GM23338 (cell line): ENCODE measurements at regions not wholly inside any gene's neighbourhood (a gene's known extent, or its start where the extent isn't known, plus 50 kb on each side); places are given as distances from the start of the nearest gene placed in this dataset.

Experiments used
- ATAC-seq: fragments of 200-7000 bp; cut with Tn5 transposase; 3 replicates; pipeline ENCODE4 v1.9.1; 2020
- DNase-seq: peaks from one replicate; pipeline ENCODE4 v3.0.0-alpha.2; 2015; ENCODE audit warnings: low spot score
- H2AFZ ChIP-seq: fragments of 200-600 bp; sonication (generic); 2 replicates; pipeline ENCODE4 v1.8.0; 2016; ENCODE audit warnings: antibody characterized with exemption, mild to moderate bottlenecking, moderate library complexity
- H3F3A ChIP-seq: fragments of 200-600 bp; sonication (generic); replicated peaks from 2 replicates; pipeline ENCODE4 v1.8.0; 2017; ENCODE audit warnings: antibody characterized with exemption, mixed run types, low read depth
- H3K27ac ChIP-seq: fragments of 200-600 bp; sonication (generic); 2 replicates; pipeline ENCODE4 v1.6.1; 2016; ENCODE audit warnings: low read depth
- H3K27me3 ChIP-seq: fragments of 200-600 bp; sonication (generic); 2 replicates; pipeline ENCODE4 v1.8.0; 2016; ENCODE audit warnings: mild to moderate bottlenecking, mixed run types, moderate library complexity; ENCODE audit not compliant: insufficient read depth
- H3K36me3 ChIP-seq: fragments of 200-600 bp; sonication (generic); 2 replicates; pipeline ENCODE4 v1.8.0; 2016; ENCODE audit warnings: mild to moderate bottlenecking; ENCODE audit not compliant: insufficient read depth
- H3K4me1 ChIP-seq: fragments of 200-600 bp; sonication (generic); 2 replicates; pipeline ENCODE4 v1.8.0; 2016; ENCODE audit warnings: mild to moderate bottlenecking, moderate library complexity; ENCODE audit not compliant: insufficient read depth
- H3K4me2 ChIP-seq: fragments of 200-600 bp; sonication (generic); 2 replicates; pipeline ENCODE4 v1.7.1; 2017; ENCODE audit warnings: mixed run types
- H3K4me3 ChIP-seq: fragments of 200-600 bp; sonication (generic); 2 replicates; pipeline ENCODE4 v1.6.1; 2016; ENCODE audit warnings: mixed run types
- H3K79me2 ChIP-seq: fragments of 200-600 bp; sonication (generic); replicated peaks from 2 replicates; pipeline ENCODE4 v1.8.0; 2017; ENCODE audit warnings: mild to moderate bottlenecking; ENCODE audit not compliant: insufficient read depth
- H3K9me2 ChIP-seq: fragments of 200-600 bp; sonication (generic); 2 replicates; pipeline ENCODE4 v1.8.0; 2017; ENCODE audit not compliant: insufficient read depth
- H4K20me1 ChIP-seq: fragments of 200-600 bp; sonication (generic); replicated peaks from 2 replicates; pipeline ENCODE4 v1.8.0; 2017; ENCODE audit warnings: mild to moderate bottlenecking; ENCODE audit not compliant: insufficient read depth
- H3K27ac Mint-ChIP-seq: 2 replicates; pipeline ENCODE4 v1.8.0; 2020; ENCODE audit warnings: inconsistent platforms, mild to moderate bottlenecking, moderate library complexity, mixed read lengths
- H3K27me3 Mint-ChIP-seq: 3 replicates; pipeline ENCODE4 v1.8.0; 2022; ENCODE audit warnings: low read depth, mild to moderate bottlenecking, moderate library complexity, mixed read lengths, inconsistent platforms; ENCODE audit not compliant: insufficient read depth, poor library complexity
- H3K36me3 Mint-ChIP-seq: 3 replicates; pipeline ENCODE4 v1.8.0; 2021; ENCODE audit warnings: low read depth, mild to moderate bottlenecking, inconsistent platforms, moderate library complexity, mixed read lengths
- H3K4me1 Mint-ChIP-seq: 3 replicates; pipeline ENCODE4 v1.8.0; 2020; ENCODE audit warnings: mild to moderate bottlenecking, inconsistent platforms, mixed read lengths
- H3K4me3 Mint-ChIP-seq: 3 replicates; pipeline ENCODE4 v1.8.0; 2021; ENCODE audit warnings: moderate library complexity, mild to moderate bottlenecking, inconsistent platforms, mixed read lengths
- H3K9me3 Mint-ChIP-seq: 3 replicates; pipeline ENCODE4 v1.8.0; 2020; ENCODE audit warnings: moderate library complexity, mild to moderate bottlenecking, inconsistent platforms, mixed read lengths
- CREB1 ChIP-seq: fragments of 250-450 bp; sonication (Bioruptor Pico); IDR thresholded peaks from 2 replicates; pipeline ENCODE4 v1.5.0; 2020; ENCODE audit warnings: low read depth, mild to moderate bottlenecking, moderate library complexity
- CTCF ChIP-seq, 2 experiments: fragments of 200-600 bp in 1 of 2; sonication (generic) in 1 of 2; conservative IDR thresholded peaks; 2 replicates each; pipeline versions ENCODE4 v1.5.1 to v1.6.1; 2016 to 2017; ENCODE audit warnings: antibody characterized with exemption in 2 of 2, low read depth in 2 of 2, mild to moderate bottlenecking in 2 of 2, moderate library complexity in 1 of 2
- EZH2 ChIP-seq: fragments of 200-600 bp; sonication (generic); IDR thresholded peaks from one replicate; pipeline ENCODE4 v1.8.0; 2017; ENCODE audit warnings: antibody characterized with exemption, mild to moderate bottlenecking, low read depth; ENCODE audit not compliant: unreplicated experiment
- EZH2phosphoT487 ChIP-seq: fragments of 200-600 bp; sonication (generic); IDR thresholded peaks from one replicate; pipeline ENCODE4 v1.8.1; 2018; ENCODE audit warnings: antibody characterized with exemption; ENCODE audit not compliant: unreplicated experiment
- JUNB ChIP-seq: IDR thresholded peaks from one replicate; pipeline ENCODE4 v1.6.1; 2016; ENCODE audit warnings: antibody characterized with exemption; ENCODE audit not compliant: unreplicated experiment
- POLR2AphosphoS5 ChIP-seq: IDR thresholded peaks from 2 replicates; pipeline ENCODE4 v1.6.1; 2016; ENCODE audit warnings: antibody characterized with exemption, low read depth
- STAT1 ChIP-seq: IDR thresholded peaks from one replicate; pipeline ENCODE4 v1.6.1; 2016; ENCODE audit warnings: antibody characterized with exemption; ENCODE audit not compliant: unreplicated experiment
- ZNF114 ChIP-seq: fragments of 250-450 bp; sonication (Bioruptor Pico); IDR thresholded peaks from 2 replicates; pipeline ENCODE4 v1.5.0; 2020; ENCODE audit warnings: mild to moderate bottlenecking, moderate library complexity
- ZNF331 ChIP-seq: fragments of 250-450 bp; sonication (Bioruptor Pico); IDR thresholded peaks from 2 replicates; pipeline ENCODE4 v1.5.0; 2020; ENCODE audit warnings: low read depth, mild to moderate bottlenecking, moderate library complexity
- ZNF462 ChIP-seq: fragments of 250-450 bp; sonication (Bioruptor Pico); IDR thresholded peaks from 2 replicates; pipeline ENCODE4 v1.5.0; 2020; ENCODE audit warnings: mild to moderate bottlenecking, moderate library complexity
- TF ChIP-seq, protein P1 (sequence below): IDR thresholded peaks from 2 replicates; pipeline ENCODE4 v1.6.1; 2016; ENCODE audit warnings: antibody characterized with exemption

DNA sequence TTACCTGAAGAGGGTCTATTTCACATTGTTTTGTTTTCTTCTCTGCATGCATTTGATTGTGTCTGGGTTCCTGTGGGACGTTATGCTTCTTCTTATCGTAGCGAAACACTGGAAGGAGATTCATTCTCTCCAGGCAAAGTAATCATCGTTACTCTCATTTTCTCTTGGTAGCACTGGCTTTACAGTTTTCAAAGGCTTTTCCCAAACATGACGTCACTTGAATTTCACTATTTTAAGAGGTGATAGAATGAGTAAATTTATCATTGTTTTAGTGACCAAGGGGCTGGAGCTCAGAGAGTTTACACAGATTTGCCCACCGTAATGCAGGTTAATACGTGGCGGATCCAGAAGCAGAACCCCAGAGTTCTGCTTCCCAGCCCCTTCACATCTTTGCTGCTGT, 391.4 kb downstream of the DCDC2C start:
- Histone ChIP-seq H3K4me2 (no peak overlapping the region), H4K20me1 (no peaks in the 10 kb centered on the region), H3K4me1 (no peaks in the 10 kb centered on the region), H3K4me3 (no peak overlapping the region), H3K9me2 (no peaks in the 10 kb centered on the region), H3F3A (no peaks in the 10 kb centered on the region), H3K27me3 (no peaks in the 10 kb centered on the region), H3K79me2 (no peaks in the 10 kb centered on the region), H2AFZ (no peak overlapping the region), H3K27ac (no peak overlapping the region), H3K36me3 (no peaks in the 10 kb centered on the region)
- Mint-ChIP-seq H3K9me3 (peaks cover 85% of the 10 kb centered on the region), H3K27me3 (no peaks in the 10 kb centered on the region), H3K4me3 (no peak overlapping the region), H3K36me3 (peaks cover 18% of the 10 kb centered on the region; the same call in 2 of the 3 replicates), H3K4me1 (peaks cover 12% of the 10 kb centered on the region; the same call in 2 of the 3 replicates), H3K27ac (no peak overlapping the region)
- DNase-seq (no peak), ATAC-seq (no peak)
- no peak for TF ChIP-seq ZNF331 (CRISPR knock-in tag)
- TF ChIP-seq ZNF114 (CRISPR knock-in tag), result no peak
- TF ChIP-seq ZNF462, result no peak
- no peak for TF ChIP-seq POLR2AphosphoS5

DNA sequence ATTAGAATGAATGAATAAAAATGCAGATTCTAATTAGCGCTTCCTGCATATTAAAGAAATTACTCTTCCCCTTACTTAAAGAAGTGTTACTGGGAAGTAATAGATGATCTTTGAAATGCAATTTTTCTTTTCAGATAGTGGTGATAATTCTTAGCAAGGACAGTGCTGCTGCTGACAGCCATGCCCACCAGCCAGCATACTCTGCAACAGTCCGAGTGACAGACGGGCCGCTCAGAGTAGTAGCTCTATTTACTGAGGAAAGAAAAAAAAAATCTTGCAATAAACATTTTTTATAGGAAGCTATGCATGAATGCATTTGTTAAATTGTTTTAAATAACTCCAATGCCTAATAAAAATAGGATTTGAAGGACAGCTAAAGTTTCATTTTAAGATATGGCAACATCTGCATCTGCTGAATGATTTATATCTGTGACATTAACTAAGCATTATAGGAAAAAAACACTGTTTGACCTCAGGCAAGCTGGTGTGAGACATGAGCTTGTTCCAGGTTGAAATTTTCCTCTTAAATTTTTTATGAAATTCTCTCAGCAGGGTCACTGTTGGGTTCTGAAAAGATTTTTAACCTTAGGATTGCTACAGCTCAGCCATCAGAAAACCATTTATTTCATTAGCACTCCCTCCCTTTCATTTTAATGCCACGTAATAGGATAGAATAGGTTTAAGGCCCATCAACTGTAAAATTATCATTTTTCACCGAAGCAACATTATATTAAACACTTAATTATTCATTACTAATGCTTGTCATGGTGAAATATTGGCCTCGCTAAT, 393.8 kb downstream of the DCDC2C start:
- H3K27ac Mint-ChIP-seq, result no peak overlapping the region
- H3K4me2 ChIP-seq, result no peak overlapping the region
- no peak overlapping the region for H3K4me3 ChIP-seq
- H3K9me2 ChIP-seq, result no peaks in the 10 kb centered on the region
- peaks cover 85% of the 10 kb centered on the region for H3K9me3 Mint-ChIP-seq
- ATAC-seq (no peak), DNase-seq (no peak)
- no peaks in the 10 kb centered on the region for H3K36me3 ChIP-seq
- H3F3A ChIP-seq, result no peaks in the 10 kb centered on the region
- H4K20me1 ChIP-seq, result no peaks in the 10 kb centered on the region
- H3K4me1 Mint-ChIP-seq, result peaks cover 5% of the 10 kb centered on the region; the same call in 1 of the 3 replicates
- peaks cover 16% of the 10 kb centered on the region; the same call in 2 of the 3 replicates for H3K36me3 Mint-ChIP-seq
- H3K27me3 ChIP-seq, result no peaks in the 10 kb centered on the region
- H2AFZ ChIP-seq, result no peak overlapping the region
- H3K4me3 Mint-ChIP-seq, result no peak overlapping the region
- H3K4me1 ChIP-seq, result no peaks in the 10 kb centered on the region
- H3K79me2 ChIP-seq, result no peaks in the 10 kb centered on the region
- no peaks in the 10 kb centered on the region for H3K27me3 Mint-ChIP-seq
- no peak overlapping the region for H3K27ac ChIP-seq
- TF ChIP-seq JUNB (no peak), CREB1 (no peak), ZNF114 (CRISPR knock-in tag) (no peak), STAT1 (no peak), EZH2phosphoT487 (no peak), CTCF (conservative IDR thresholded peaks at IDR 0.05; ENCODE audit: low read depth in 2 of 2) (no peak), EZH2 (no peak), ZNF331 (CRISPR knock-in tag) (no peak)
- TF ChIP-seq, protein P1, sequence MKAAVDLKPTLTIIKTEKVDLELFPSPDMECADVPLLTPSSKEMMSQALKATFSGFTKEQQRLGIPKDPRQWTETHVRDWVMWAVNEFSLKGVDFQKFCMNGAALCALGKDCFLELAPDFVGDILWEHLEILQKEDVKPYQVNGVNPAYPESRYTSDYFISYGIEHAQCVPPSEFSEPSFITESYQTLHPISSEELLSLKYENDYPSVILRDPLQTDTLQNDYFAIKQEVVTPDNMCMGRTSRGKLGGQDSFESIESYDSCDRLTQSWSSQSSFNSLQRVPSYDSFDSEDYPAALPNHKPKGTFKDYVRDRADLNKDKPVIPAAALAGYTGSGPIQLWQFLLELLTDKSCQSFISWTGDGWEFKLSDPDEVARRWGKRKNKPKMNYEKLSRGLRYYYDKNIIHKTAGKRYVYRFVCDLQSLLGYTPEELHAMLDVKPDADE, result no peak
